HEK293 (cell line): ENCODE measurements at regions not wholly inside any gene's neighbourhood (a gene's known extent, or its start where the extent isn't known, plus 50 kb on each side); places are given as distances from the start of the nearest gene placed in this dataset.

Experiments
- GLIS1 ChIP-seq: fragments of 450-650 bp; formaldehyde crosslinking; IDR thresholded peaks from 2 replicates; pipeline ENCODE4 v1.5.1; 2016; ENCODE audit warnings: missing biosample characterization, missing genetic modification characterization
- KLF1 ChIP-seq: fragments of 450-650 bp; formaldehyde crosslinking; IDR thresholded peaks from 2 replicates; pipeline ENCODE4 v1.5.1; 2016; ENCODE audit warnings: missing biosample characterization, missing genetic modification characterization
- KLF16 ChIP-seq: fragments of 450-650 bp; formaldehyde crosslinking; IDR thresholded peaks from 2 replicates; pipeline ENCODE4 v1.5.1; 2017; ENCODE audit warnings: missing biosample characterization, missing genetic modification characterization
- SALL2 ChIP-seq: fragments of 450-650 bp; formaldehyde crosslinking; IDR thresholded peaks from 2 replicates; pipeline ENCODE4 v1.5.0; 2017; ENCODE audit warnings: missing biosample characterization, mild to moderate bottlenecking, missing genetic modification characterization, borderline replicate concordance
- SP2 ChIP-seq: fragments of 450-650 bp; formaldehyde crosslinking; IDR thresholded peaks from 2 replicates; pipeline ENCODE4 v1.5.1; 2016; ENCODE audit warnings: missing biosample characterization, missing genetic modification characterization
- ZNF138 ChIP-seq: fragments of 450-650 bp; formaldehyde crosslinking; IDR thresholded peaks from 2 replicates; pipeline ENCODE4 v1.5.1; 2016; ENCODE audit warnings: missing biosample characterization, missing genetic modification characterization, borderline replicate concordance
- ZNF16 ChIP-seq: fragments of 450-650 bp; formaldehyde crosslinking; IDR thresholded peaks from 2 replicates; pipeline ENCODE4 v1.5.1; 2016; ENCODE audit warnings: low read depth, missing biosample characterization, missing genetic modification characterization
- ZNF239 ChIP-seq: fragments of 450-650 bp; formaldehyde crosslinking; IDR thresholded peaks from 2 replicates; pipeline ENCODE4 v1.5.1; 2016; ENCODE audit warnings: missing biosample characterization, missing genetic modification characterization
- ZNF37A ChIP-seq: fragments of 450-650 bp; IDR thresholded peaks from 2 replicates; pipeline ENCODE4 v1.5.1; 2018; ENCODE audit warnings: missing biosample characterization, missing genetic modification characterization
- ZNF658 ChIP-seq: fragments of 450-650 bp; formaldehyde crosslinking; IDR thresholded peaks from 2 replicates; pipeline ENCODE4; 2016; ENCODE audit warnings: missing biosample characterization, missing genetic modification characterization
- ZNF707 ChIP-seq: fragments of 450-650 bp; formaldehyde crosslinking; IDR thresholded peaks from 2 replicates; pipeline ENCODE4 v1.5.1; 2016; ENCODE audit warnings: missing biosample characterization, missing genetic modification characterization
- ZNF76 ChIP-seq: fragments of 450-650 bp; formaldehyde crosslinking; IDR thresholded peaks from 2 replicates; pipeline ENCODE4; 2016; ENCODE audit warnings: low read depth, missing biosample characterization, missing genetic modification characterization, borderline replicate concordance
- TF ChIP-seq, protein P1 (sequence below): fragments of 450-650 bp; formaldehyde crosslinking; IDR thresholded peaks from 2 replicates; pipeline ENCODE4 v1.5.1; 2017; ENCODE audit warnings: missing biosample characterization, missing genetic modification characterization
- TF ChIP-seq, protein P2 (sequence below): fragments of 450-650 bp; formaldehyde crosslinking; IDR thresholded peaks from 2 replicates; pipeline ENCODE4 v1.5.1; 2017; ENCODE audit warnings: missing biosample characterization, missing genetic modification characterization

DNA sequence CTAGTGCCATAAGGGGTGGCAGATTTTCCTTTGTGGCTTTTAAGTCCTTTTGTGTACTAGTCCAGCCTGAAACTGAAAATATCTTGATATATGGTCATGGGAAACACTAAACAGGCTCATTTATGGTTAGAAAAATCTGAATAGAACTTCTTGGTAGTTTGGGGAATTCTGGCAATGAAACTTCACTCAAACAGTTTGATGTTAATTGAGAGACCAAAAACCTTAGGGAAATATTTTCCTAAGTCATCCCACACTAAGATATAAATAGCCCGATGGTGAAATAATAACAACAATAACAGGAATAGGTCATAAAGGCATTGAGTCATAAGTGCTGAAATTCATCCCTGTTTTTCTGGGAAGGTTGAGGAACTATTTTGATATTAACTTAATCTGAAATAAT lies 146.2 kb upstream of the SMLR1 start:
- TF ChIP-seq ZNF16 (no peak), ZNF658 (tag by site-specific recombination) (no peak), ZNF37A (no peak), ZNF239 (tag by site-specific recombination) (no peak), ZNF76 (no peak), KLF16 (tag by site-specific recombination) (no peak), SP2 (tag by site-specific recombination) (no peak), GLIS1 (no peak), KLF1 (tag by site-specific recombination) (no peak), ZNF707 (tag by site-specific recombination) (no peak), SALL2 (tag by site-specific recombination) (no peak), ZNF138 (tag by site-specific recombination) (no peak)
- TF ChIP-seq, protein P1, sequence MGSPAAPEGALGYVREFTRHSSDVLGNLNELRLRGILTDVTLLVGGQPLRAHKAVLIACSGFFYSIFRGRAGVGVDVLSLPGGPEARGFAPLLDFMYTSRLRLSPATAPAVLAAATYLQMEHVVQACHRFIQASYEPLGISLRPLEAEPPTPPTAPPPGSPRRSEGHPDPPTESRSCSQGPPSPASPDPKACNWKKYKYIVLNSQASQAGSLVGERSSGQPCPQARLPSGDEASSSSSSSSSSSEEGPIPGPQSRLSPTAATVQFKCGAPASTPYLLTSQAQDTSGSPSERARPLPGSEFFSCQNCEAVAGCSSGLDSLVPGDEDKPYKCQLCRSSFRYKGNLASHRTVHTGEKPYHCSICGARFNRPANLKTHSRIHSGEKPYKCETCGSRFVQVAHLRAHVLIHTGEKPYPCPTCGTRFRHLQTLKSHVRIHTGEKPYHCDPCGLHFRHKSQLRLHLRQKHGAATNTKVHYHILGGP = no peak
- TF ChIP-seq, protein P2, sequence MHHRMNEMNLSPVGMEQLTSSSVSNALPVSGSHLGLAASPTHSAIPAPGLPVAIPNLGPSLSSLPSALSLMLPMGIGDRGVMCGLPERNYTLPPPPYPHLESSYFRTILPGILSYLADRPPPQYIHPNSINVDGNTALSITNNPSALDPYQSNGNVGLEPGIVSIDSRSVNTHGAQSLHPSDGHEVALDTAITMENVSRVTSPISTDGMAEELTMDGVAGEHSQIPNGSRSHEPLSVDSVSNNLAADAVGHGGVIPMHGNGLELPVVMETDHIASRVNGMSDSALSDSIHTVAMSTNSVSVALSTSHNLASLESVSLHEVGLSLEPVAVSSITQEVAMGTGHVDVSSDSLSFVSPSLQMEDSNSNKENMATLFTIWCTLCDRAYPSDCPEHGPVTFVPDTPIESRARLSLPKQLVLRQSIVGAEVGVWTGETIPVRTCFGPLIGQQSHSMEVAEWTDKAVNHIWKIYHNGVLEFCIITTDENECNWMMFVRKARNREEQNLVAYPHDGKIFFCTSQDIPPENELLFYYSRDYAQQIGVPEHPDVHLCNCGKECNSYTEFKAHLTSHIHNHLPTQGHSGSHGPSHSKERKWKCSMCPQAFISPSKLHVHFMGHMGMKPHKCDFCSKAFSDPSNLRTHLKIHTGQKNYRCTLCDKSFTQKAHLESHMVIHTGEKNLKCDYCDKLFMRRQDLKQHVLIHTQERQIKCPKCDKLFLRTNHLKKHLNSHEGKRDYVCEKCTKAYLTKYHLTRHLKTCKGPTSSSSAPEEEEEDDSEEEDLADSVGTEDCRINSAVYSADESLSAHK (tag by site-specific recombination) = no peak
